ENCODE measurements at regions not wholly inside any gene's neighbourhood (a gene's known extent, or its start where the extent isn't known, plus 50 kb on each side); places are given as distances from the start of the nearest gene placed in this dataset.

DNA sequence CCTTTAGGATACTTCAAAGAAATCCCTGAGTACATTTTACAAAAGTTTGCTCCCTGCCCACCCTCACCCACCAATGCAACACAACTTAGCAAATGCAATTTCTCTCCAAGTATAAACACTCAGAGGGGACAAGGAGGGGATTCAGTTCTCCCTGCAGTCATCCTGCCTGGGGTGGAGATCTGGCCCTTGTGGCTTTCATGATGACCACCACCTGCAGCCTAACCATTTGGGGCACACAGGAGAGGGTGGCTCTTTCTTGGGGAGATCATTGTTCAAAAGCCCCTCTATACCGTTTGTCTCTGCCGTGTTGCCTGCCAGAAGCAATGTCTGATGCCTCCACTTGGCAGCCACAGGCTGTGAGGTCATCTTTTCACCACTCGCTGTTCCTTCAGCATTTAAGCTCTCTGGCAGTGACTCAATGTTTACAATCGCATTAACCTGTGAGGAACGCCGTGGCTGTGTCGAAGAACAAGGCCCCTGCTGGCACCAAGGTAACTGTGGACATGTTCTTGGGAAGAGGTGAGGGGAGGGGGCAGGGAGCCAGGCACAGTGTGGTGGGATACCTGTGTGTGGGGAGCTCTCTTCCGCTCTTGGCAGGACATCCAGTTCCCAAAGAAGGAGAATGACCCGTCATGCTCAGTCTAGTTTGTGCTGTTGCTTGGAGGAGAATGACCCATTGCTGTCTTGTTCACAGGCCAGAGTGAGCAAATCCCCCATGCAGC, 103.9 kb upstream of the DUSP10 start:
- Histone ChIP-seq H3K27me3 (ENCODE audit: insufficient read depth, low read depth) (no peaks in the 10 kb centered on the region), H3K79me2 (ENCODE audit: low read depth) (no peaks in the 10 kb centered on the region), H4K20me1 (ENCODE audit: insufficient read depth) (no peaks in the 10 kb centered on the region), H3K4me1 (replicated peaks; ENCODE audit: insufficient read depth) (peaks cover 4% of the 10 kb centered on the region), H2AFZ (no peak overlapping the region), H3K9me3 (ENCODE audit: insufficient read depth, low read depth) (peaks cover under 1% of the 10 kb centered on the region; the same call in 1 of the 2 replicates), H3F3A (ENCODE audit: insufficient read depth, low read depth) (peaks cover 4% of the 10 kb centered on the region; the same call in 1 of the 2 replicates), H3K4me3 (no peak overlapping the region), H3K9me2 (ENCODE audit: insufficient read depth) (no peaks in the 10 kb centered on the region), H3K4me2 (no peak overlapping the region), H3K27ac (no peak overlapping the region), H3K36me3 (ENCODE audit: low read depth) (no peaks in the 10 kb centered on the region)
- TF ChIP-seq EZH2 (IDR thresholded peaks at IDR 0.05; ENCODE audit: low read depth) = no peak
- TF ChIP-seq, protein P1, sequence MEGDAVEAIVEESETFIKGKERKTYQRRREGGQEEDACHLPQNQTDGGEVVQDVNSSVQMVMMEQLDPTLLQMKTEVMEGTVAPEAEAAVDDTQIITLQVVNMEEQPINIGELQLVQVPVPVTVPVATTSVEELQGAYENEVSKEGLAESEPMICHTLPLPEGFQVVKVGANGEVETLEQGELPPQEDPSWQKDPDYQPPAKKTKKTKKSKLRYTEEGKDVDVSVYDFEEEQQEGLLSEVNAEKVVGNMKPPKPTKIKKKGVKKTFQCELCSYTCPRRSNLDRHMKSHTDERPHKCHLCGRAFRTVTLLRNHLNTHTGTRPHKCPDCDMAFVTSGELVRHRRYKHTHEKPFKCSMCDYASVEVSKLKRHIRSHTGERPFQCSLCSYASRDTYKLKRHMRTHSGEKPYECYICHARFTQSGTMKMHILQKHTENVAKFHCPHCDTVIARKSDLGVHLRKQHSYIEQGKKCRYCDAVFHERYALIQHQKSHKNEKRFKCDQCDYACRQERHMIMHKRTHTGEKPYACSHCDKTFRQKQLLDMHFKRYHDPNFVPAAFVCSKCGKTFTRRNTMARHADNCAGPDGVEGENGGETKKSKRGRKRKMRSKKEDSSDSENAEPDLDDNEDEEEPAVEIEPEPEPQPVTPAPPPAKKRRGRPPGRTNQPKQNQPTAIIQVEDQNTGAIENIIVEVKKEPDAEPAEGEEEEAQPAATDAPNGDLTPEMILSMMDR (conservative IDR thresholded peaks at IDR 0.05) = no peak
- ChIA-PET POLR2A (ENCODE audit: unreplicated experiment) (interaction anchor here (0.6 kb wide), 1 partner anchor 137 kb away, joined by 12 read pairs; no protein-coding TSS in a partner anchor), CTCF (interaction anchor here (0.5 kb wide), 1 partner anchor 1255 kb away, joined by 8 read pairs; no protein-coding TSS in a partner anchor)
- peak in 1 of 2 experiments; percentile 35 for DNase-seq
- BruUV-seq (replicated peaks) = no TSS peak
- intact Hi-C loops (cut with micrococcal nuclease; ENCODE audit: unreplicated experiment) = no loop called here

DNA sequence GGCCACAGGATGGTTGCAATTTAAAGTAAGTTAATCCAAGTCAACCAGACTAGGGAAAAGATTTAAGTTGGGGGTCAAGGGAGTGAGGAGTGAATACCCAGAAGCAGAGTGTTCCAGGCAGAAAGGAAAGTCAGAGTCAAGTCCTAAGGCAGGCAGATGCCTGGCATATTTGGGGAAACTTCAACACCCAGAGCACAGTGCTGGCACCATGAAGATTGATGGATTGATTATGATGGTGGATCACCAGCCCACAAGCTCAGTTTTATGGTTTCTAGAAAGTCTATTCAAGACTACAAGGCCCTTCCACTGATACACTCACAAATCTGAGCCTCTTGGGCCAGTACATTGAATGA, 100.1 kb upstream of the DUSP10 start:
- no peak overlapping the region for H2AFZ ChIP-seq
- intact Hi-C loops (cut with micrococcal nuclease; ENCODE audit: unreplicated experiment) = loop anchor here (2.0 kb wide), 1 partner anchor 31 kb away; no protein-coding TSS in a partner anchor

DNA sequence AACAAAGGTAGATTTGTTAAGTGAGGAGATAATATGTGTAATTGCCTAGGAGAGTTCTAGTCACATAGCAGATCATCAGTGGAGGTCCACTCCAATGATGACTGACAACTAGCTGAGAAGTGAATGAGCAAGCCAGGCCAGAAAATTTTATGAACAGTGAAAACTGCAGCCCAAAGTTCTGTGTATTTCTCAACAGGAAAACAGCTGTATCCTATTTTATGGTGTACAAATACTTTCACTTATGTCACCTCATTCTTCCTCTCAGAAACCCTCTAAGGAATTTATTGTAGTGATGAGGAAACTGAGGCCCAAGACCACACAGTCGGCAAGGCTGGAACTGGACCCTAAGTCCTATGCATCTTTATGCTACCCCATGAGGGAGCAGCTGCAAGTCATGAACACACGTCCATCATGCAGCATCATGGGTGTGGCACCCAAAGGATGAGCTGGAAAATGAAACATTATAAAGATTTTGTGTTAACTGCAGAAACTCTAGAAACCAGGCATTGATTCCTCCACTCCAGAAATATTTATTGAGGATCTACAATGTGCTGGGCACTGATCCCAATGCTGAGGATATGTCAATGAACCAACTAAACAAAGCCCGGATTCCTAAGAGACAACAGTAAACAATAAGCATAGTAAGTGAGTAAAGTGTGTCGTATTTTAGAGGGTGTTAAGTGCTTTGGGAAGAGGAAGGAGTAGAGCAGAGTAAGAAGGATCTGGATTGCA, 99.5 kb upstream of the DUSP10 start:
- DNase-seq = no peak
- ChIA-PET CTCF (no interaction called here), POLR2A (ENCODE audit: unreplicated experiment) (no interaction called here)
- no peaks in the 10 kb centered on the region for H4K20me1 ChIP-seq (ENCODE audit: insufficient read depth)
- no peaks in the 10 kb centered on the region for H3K9me3 ChIP-seq (ENCODE audit: insufficient read depth, low read depth)
- H3K4me3 ChIP-seq = no peak overlapping the region
- H3K9me2 ChIP-seq (ENCODE audit: insufficient read depth) = no peaks in the 10 kb centered on the region
- H3K4me2 ChIP-seq = no peak overlapping the region
- H3K27ac ChIP-seq = no peak overlapping the region
- no peak for TF ChIP-seq EZH2 (IDR thresholded peaks at IDR 0.05; ENCODE audit: low read depth)
- TF ChIP-seq, protein P1 (conservative IDR thresholded peaks at IDR 0.05) = no peak
- no TSS peak for BruUV-seq (replicated peaks)
- peaks cover 23% of the 10 kb centered on the region for H3K4me1 ChIP-seq (replicated peaks; ENCODE audit: insufficient read depth)
- no peaks in the 10 kb centered on the region for H3K36me3 ChIP-seq (ENCODE audit: low read depth)
- H3K27me3 ChIP-seq (ENCODE audit: insufficient read depth, low read depth) = no peaks in the 10 kb centered on the region
- intact Hi-C loops (cut with micrococcal nuclease; ENCODE audit: unreplicated experiment) = loop anchor here (2.0 kb wide), 1 partner anchor 31 kb away; no protein-coding TSS in a partner anchor
- H2AFZ ChIP-seq = no peak overlapping the region
- H3K79me2 ChIP-seq (ENCODE audit: low read depth) = no peaks in the 10 kb centered on the region
- peaks cover 11% of the 10 kb centered on the region; the same call in 1 of the 2 replicates for H3F3A ChIP-seq (ENCODE audit: insufficient read depth, low read depth)

More for the DNA sequence above, 100.1 kb upstream of the DUSP10 start:
- Histone ChIP-seq H3K9me2 (ENCODE audit: insufficient read depth) (no peaks in the 10 kb centered on the region), H3K9me3 (ENCODE audit: insufficient read depth, low read depth) (no peaks in the 10 kb centered on the region), H3K27me3 (ENCODE audit: insufficient read depth, low read depth) (no peaks in the 10 kb centered on the region), H4K20me1 (ENCODE audit: insufficient read depth) (no peaks in the 10 kb centered on the region), H3K27ac (no peak overlapping the region), H3F3A (ENCODE audit: insufficient read depth, low read depth) (peaks cover 11% of the 10 kb centered on the region; the same call in 1 of the 2 replicates), H3K4me1 (replicated peaks; ENCODE audit: insufficient read depth) (peaks cover 23% of the 10 kb centered on the region), H3K79me2 (ENCODE audit: low read depth) (no peaks in the 10 kb centered on the region), H3K4me3 (no peak overlapping the region), H3K36me3 (ENCODE audit: low read depth) (no peaks in the 10 kb centered on the region), H3K4me2 (no peak overlapping the region)
- TF ChIP-seq EZH2 (IDR thresholded peaks at IDR 0.05; ENCODE audit: low read depth) = no peak
- TF ChIP-seq, protein P1 (conservative IDR thresholded peaks at IDR 0.05) = no peak
- POLR2A ChIA-PET (ENCODE audit: unreplicated experiment) = no interaction called here
- no peak for DNase-seq
- CTCF ChIA-PET = interaction anchor here (0.6 kb wide), 1 partner anchor 99 kb away, joined by 18 read pairs; no protein-coding TSS in a partner anchor
- BruUV-seq (replicated peaks) = no TSS peak

Measured in PC-9 (cell line).